Activated CD4-positive, alpha-beta T cell treated with anti-CD3 and anti-CD28 coated beads for 48 hours (primary cell): ENCODE measurements at regions not wholly inside any gene's neighbourhood (a gene's known extent, or its start where the extent isn't known, plus 50 kb on each side); places are given as distances from the start of the nearest gene placed in this dataset.
"Not testable (repeated sequence)": the region's sequence is repeated elsewhere in the genome, so short reads cannot be mapped to it uniquely, and the experiment has no call there.

ENCODE experiments used
- DNase-seq: peaks from one replicate; pipeline ENCODE4 v3.0.0-alpha.2; 2020

- no peak for DNase-seq
Observed at GRCh38 chr5:50898966-50899365, 232.5 kb downstream of the PARP8 start.

GRCh38 chr5:50900952-50901510 lies 234.6 kb downstream of the PARP8 start:
- no peak for DNase-seq

GRCh38 chr5:50903651-50904050 lies 237.2 kb downstream of the PARP8 start:
- no peak for DNase-seq

GRCh38 chr5:50905996-50906570 lies 239.6 kb downstream of the PARP8 start:
- DNase-seq, result no peak

GRCh38 chr5:50920160-50920559 lies 253.7 kb downstream of the PARP8 start:
- DNase-seq, result not testable (repeated sequence)

GRCh38 chr5:50921366-50922133 lies 255.1 kb downstream of the PARP8 start:
- DNase-seq, result no peak

- DNase-seq, result peak; percentile 26
Observed at GRCh38 chr5:50922134-50922941, 255.9 kb downstream of the PARP8 start.

GRCh38 chr5:50922942-50923767 lies 256.7 kb downstream of the PARP8 start:
- no peak for DNase-seq

GRCh38 chr5:50923768-50924494 lies 257.5 kb downstream of the PARP8 start:
- no peak for DNase-seq

- DNase-seq, result no peak
Observed at GRCh38 chr5:50927953-50928352, 261.5 kb downstream of the PARP8 start.

- no peak for DNase-seq
Observed at GRCh38 chr5:50929174-50929573, 262.7 kb downstream of the PARP8 start.

GRCh38 chr5:50934343-50934742 lies 267.9 kb downstream of the PARP8 start:
- DNase-seq, result no peak

- DNase-seq, result no peak
Observed at GRCh38 chr5:50945139-50945538, 278.7 kb downstream of the PARP8 start.

- DNase-seq, result no peak
Observed at GRCh38 chr5:50947906-50948683, 281.7 kb downstream of the PARP8 start.

GRCh38 chr5:50953290-50953689 lies 286.9 kb downstream of the PARP8 start:
- DNase-seq, result no peak

- no peak for DNase-seq
Observed at GRCh38 chr5:50958852-50959457, 292.5 kb downstream of the PARP8 start.

- DNase-seq, result peak; percentile 79
Observed at GRCh38 chr5:50962934-50963872, 296.8 kb downstream of the PARP8 start.

- peak; percentile 5 for DNase-seq
Observed at GRCh38 chr5:50963971-50964745, 297.7 kb downstream of the PARP8 start.
